Loucy (cell line): ENCODE measurements at regions not wholly inside any gene's neighbourhood (a gene's known extent, or its start where the extent isn't known, plus 50 kb on each side); places are given as distances from the start of the nearest gene placed in this dataset.

Experiments used
- H2AFZ ChIP-seq: fragments of 200-600 bp; sonication (generic); 2 replicates; pipeline ENCODE4 v1.6.0; 2016; ENCODE audit warnings: antibody characterized with exemption, mild to moderate bottlenecking, low read length, moderate library complexity
- H3F3A ChIP-seq: fragments of 200-600 bp; 2 replicates; pipeline ENCODE4 v1.6.0; 2016; ENCODE audit warnings: antibody characterized with exemption, low read depth, mild to moderate bottlenecking
- H3K27me3 ChIP-seq: fragments of 200-600 bp; sonication (generic); 2 replicates; pipeline ENCODE4 v1.6.1; 2014; ENCODE audit warnings: low read length, mild to moderate bottlenecking; ENCODE audit not compliant: insufficient read depth, poor library complexity, severe bottlenecking
- H3K36me3 ChIP-seq: fragments of 200-600 bp; sonication (generic); 2 replicates; pipeline ENCODE4 v1.6.1; 2016; ENCODE audit warnings: low read length; ENCODE audit not compliant: insufficient read depth
- H3K4me1 ChIP-seq: fragments of 200-600 bp; sonication (generic); 2 replicates; pipeline ENCODE4 v1.5.1; 2014; ENCODE audit warnings: low read length, mild to moderate bottlenecking; ENCODE audit not compliant: insufficient read depth, poor library complexity, severe bottlenecking
- H3K4me2 ChIP-seq: fragments of 200-600 bp; sonication (generic); 2 replicates; pipeline ENCODE4 v1.6.0; 2014; ENCODE audit warnings: antibody characterized with exemption, low read length, low read depth, mild to moderate bottlenecking; ENCODE audit not compliant: poor library complexity, severe bottlenecking
- H3K4me3 ChIP-seq: fragments of 200-600 bp; sonication (generic); 2 replicates; pipeline ENCODE4 v1.5.1; 2014; ENCODE audit warnings: low read length, mild to moderate bottlenecking, mixed read lengths; ENCODE audit not compliant: poor library complexity, severe bottlenecking
- H3K79me2 ChIP-seq: fragments of 200-600 bp; sonication (generic); 2 replicates; pipeline ENCODE4 v1.6.1; 2014; ENCODE audit warnings: low read length; ENCODE audit not compliant: insufficient read depth
- H3K9ac ChIP-seq: fragments of 200-600 bp; sonication (generic); 2 replicates; pipeline ENCODE4 v1.6.0; 2014; ENCODE audit warnings: mild to moderate bottlenecking, low read depth, low read length, moderate library complexity; ENCODE audit not compliant: poor library complexity, severe bottlenecking
- H3K9me2 ChIP-seq: fragments of 200-600 bp; sonication (generic); replicated peaks from 2 replicates; pipeline ENCODE4 v1.6.1; 2016; ENCODE audit warnings: low read depth, low read length, mixed read lengths
- H3K9me3 ChIP-seq: fragments of 200-600 bp; sonication (generic); 2 replicates; pipeline ENCODE4 v1.6.1; 2014; ENCODE audit warnings: mild to moderate bottlenecking, antibody characterized with exemption, low read length, low read depth; ENCODE audit not compliant: insufficient read depth
- H4K20me1 ChIP-seq: fragments of 200-600 bp; sonication (generic); 2 replicates; pipeline ENCODE4 v1.6.0; 2014; ENCODE audit warnings: antibody characterized with exemption, low read length, mild to moderate bottlenecking; ENCODE audit not compliant: insufficient read depth, poor library complexity, severe bottlenecking
- CTCF ChIP-seq: fragments of 200-600 bp; sonication (generic); conservative IDR thresholded peaks from 2 replicates; pipeline ENCODE4 v1.5.1; 2014; ENCODE audit warnings: mild to moderate bottlenecking, antibody characterized with exemption, low read length
- EZH2phosphoT487 ChIP-seq: fragments of 200-600 bp; IDR thresholded peaks from 2 replicates; pipeline ENCODE4 v1.6.1; 2018; ENCODE audit warnings: antibody characterized with exemption, mild to moderate bottlenecking, moderate library complexity, borderline replicate concordance

GRCh38 chr15:20357481-20358065 is 184.0 kb downstream of the GOLGA6L6 start:
- TF ChIP-seq EZH2phosphoT487 (no peak), CTCF (no peak)
- Histone ChIP-seq H3K4me2 (no peak overlapping the region), H3K9ac (no peak overlapping the region)

GRCh38 chr15:20356911-20357480 is 184.6 kb downstream of the GOLGA6L6 start:
- H3K4me3 ChIP-seq: no peak overlapping the region
- peaks cover 26% of the 10 kb centered on the region for H3K4me1 ChIP-seq
- TF ChIP-seq CTCF: no peak
- TF ChIP-seq EZH2phosphoT487: no peak
- no peaks in the 10 kb centered on the region for H3K79me2 ChIP-seq
- H4K20me1 ChIP-seq: no peaks in the 10 kb centered on the region
- no peaks in the 10 kb centered on the region for H3F3A ChIP-seq
- no peaks in the 10 kb centered on the region for H3K36me3 ChIP-seq
- no peaks in the 10 kb centered on the region for H3K9me3 ChIP-seq
- no peaks in the 10 kb centered on the region for H3K27me3 ChIP-seq
- peak overlapping the region; percentile 52 for H3K4me2 ChIP-seq
- peak overlapping the region; percentile 65; the same call in 1 of the 2 replicates for H2AFZ ChIP-seq
- no peaks in the 10 kb centered on the region for H3K9me2 ChIP-seq
- peak overlapping the region; percentile 28 for H3K9ac ChIP-seq

More at GRCh38 chr15:20357481-20358065, 184.0 kb downstream of the GOLGA6L6 start:
- Histone ChIP-seq H4K20me1 (no peaks in the 10 kb centered on the region), H3K4me3 (no peak overlapping the region), H3K4me1 (peaks cover 22% of the 10 kb centered on the region), H3K36me3 (no peaks in the 10 kb centered on the region), H3K9me3 (no peaks in the 10 kb centered on the region), H3F3A (no peaks in the 10 kb centered on the region), H3K9me2 (no peaks in the 10 kb centered on the region), H3K27me3 (no peaks in the 10 kb centered on the region), H2AFZ (no peak overlapping the region), H3K79me2 (no peaks in the 10 kb centered on the region)

GRCh38 chr15:20356444-20356910 is 185.1 kb downstream of the GOLGA6L6 start:
- Histone ChIP-seq H3K4me2 (peak overlapping the region; percentile 52), H3K27me3 (no peaks in the 10 kb centered on the region), H3K4me3 (no peak overlapping the region), H3K9me3 (no peaks in the 10 kb centered on the region), H3K4me1 (peaks cover 26% of the 10 kb centered on the region), H3K79me2 (no peaks in the 10 kb centered on the region), H3K9me2 (no peaks in the 10 kb centered on the region), H3K9ac (peak overlapping the region; percentile 28), H3K36me3 (no peaks in the 10 kb centered on the region), H2AFZ (peak overlapping the region; percentile 65; the same call in 1 of the 2 replicates), H4K20me1 (no peaks in the 10 kb centered on the region), H3F3A (no peaks in the 10 kb centered on the region)
- no peak for TF ChIP-seq EZH2phosphoT487
- TF ChIP-seq CTCF: peak; percentile 98
